ENCODE measurements at regions not wholly inside any gene's neighbourhood (a gene's known extent, or its start where the extent isn't known, plus 50 kb on each side); places are given as distances from the start of the nearest gene placed in this dataset.

- TF ChIP-seq CTCF (conservative IDR thresholded peaks at IDR 0.05; ENCODE audit: low read depth, low read length) = no peak
- no peak for TF ChIP-seq EZH2 (IDR thresholded peaks at IDR 0.05; ENCODE audit: borderline replicate concordance, low read depth, low read length, poor library complexity, severe bottlenecking)
Measured at GRCh38 chr1:24254783-24255182, 64.4 kb upstream of the GRHL3 start.

Measured in A673 (cell line).